Transverse colon (tissue), 4 donors: ENCODE measurements at regions not wholly inside any gene's neighbourhood (a gene's known extent, or its start where the extent isn't known, plus 50 kb on each side); places are given as distances from the start of the nearest gene placed in this dataset.

ENCODE experiments used
- POLR2A ChIP-seq: fragments of 450-650 bp; IDR thresholded peaks from one replicate; pipeline ENCODE4 v1.6.1; 2016; ENCODE audit warnings: antibody characterized with exemption, mild to moderate bottlenecking, moderate library complexity
- POLR2AphosphoS5 ChIP-seq, 3 donors: sonication (generic); formaldehyde crosslinking; IDR thresholded peaks; one replicate each; pipeline ENCODE4 v1.6.1; 2016; ENCODE audit warnings: antibody characterized with exemption in 3 of 3
- TF ChIP-seq, protein P1 (sequence below), 5 experiments: fragments of 200-600 bp in 3 of 5; fragments of 450-650 bp in 2 of 5; sonication (generic) in 3 of 5; IDR thresholded peaks; 1 replicate in 2 of 5; 2 replicates in 3 of 5; pipeline ENCODE4 v1.5.1; 2016 to 2017; ENCODE audit warnings: antibody characterized with exemption in 5 of 5, inconsistent platforms in 3 of 5, mild to moderate bottlenecking in 2 of 5, moderate library complexity in 1 of 5

GRCh38 chr12:46524778-46525177, 152.2 kb upstream of the SLC38A2 start:
- TF ChIP-seq, protein P1, sequence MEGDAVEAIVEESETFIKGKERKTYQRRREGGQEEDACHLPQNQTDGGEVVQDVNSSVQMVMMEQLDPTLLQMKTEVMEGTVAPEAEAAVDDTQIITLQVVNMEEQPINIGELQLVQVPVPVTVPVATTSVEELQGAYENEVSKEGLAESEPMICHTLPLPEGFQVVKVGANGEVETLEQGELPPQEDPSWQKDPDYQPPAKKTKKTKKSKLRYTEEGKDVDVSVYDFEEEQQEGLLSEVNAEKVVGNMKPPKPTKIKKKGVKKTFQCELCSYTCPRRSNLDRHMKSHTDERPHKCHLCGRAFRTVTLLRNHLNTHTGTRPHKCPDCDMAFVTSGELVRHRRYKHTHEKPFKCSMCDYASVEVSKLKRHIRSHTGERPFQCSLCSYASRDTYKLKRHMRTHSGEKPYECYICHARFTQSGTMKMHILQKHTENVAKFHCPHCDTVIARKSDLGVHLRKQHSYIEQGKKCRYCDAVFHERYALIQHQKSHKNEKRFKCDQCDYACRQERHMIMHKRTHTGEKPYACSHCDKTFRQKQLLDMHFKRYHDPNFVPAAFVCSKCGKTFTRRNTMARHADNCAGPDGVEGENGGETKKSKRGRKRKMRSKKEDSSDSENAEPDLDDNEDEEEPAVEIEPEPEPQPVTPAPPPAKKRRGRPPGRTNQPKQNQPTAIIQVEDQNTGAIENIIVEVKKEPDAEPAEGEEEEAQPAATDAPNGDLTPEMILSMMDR (IDR thresholded peaks at IDR 0.05), result no peak
- TF ChIP-seq POLR2A, result no peak
- peak; percentile 80 to 84 (median 84) for TF ChIP-seq POLR2AphosphoS5 (IDR thresholded peaks at IDR 0.05)
